ENCODE measurements at regions not wholly inside any gene's neighbourhood (a gene's known extent, or its start where the extent isn't known, plus 50 kb on each side); places are given as distances from the start of the nearest gene placed in this dataset.

DNA sequence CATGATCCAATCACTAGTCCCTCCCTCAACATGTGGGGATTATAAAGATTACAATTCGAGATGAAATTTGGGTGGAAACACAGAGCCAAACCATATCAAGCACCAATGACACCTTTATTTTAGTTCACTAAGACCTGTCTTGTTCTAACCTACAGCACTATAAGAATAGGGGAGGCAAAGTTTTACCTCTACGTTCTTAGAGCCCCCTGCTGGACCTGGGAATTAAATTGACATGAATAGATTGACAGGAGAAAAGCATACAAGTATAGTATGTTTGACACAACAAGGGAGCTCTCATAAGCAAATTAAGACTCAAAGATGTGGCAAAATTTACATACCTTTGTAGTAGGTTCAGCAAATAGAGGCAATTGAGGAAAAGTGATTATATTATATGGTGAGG lies 974.4 kb upstream of the ALCAM start:
- no peak overlapping the region for H3K4me3 ChIP-seq (ENCODE audit: low read length)
- H3K9ac ChIP-seq (ENCODE audit: low read length), result no peak overlapping the region
- no peak overlapping the region for H3K27ac ChIP-seq (ENCODE audit: low read depth, low read length)
- no peaks in the 10 kb centered on the region for H3K27me3 ChIP-seq (ENCODE audit: control insufficient read depth, insufficient read depth, low read length)
- no peaks in the 10 kb centered on the region for H3K36me3 ChIP-seq (ENCODE audit: control insufficient read depth, insufficient read depth, low read length)
- no peaks in the 10 kb centered on the region for H3K4me1 ChIP-seq (ENCODE audit: control insufficient read depth, insufficient read depth, low read length)

DNA sequence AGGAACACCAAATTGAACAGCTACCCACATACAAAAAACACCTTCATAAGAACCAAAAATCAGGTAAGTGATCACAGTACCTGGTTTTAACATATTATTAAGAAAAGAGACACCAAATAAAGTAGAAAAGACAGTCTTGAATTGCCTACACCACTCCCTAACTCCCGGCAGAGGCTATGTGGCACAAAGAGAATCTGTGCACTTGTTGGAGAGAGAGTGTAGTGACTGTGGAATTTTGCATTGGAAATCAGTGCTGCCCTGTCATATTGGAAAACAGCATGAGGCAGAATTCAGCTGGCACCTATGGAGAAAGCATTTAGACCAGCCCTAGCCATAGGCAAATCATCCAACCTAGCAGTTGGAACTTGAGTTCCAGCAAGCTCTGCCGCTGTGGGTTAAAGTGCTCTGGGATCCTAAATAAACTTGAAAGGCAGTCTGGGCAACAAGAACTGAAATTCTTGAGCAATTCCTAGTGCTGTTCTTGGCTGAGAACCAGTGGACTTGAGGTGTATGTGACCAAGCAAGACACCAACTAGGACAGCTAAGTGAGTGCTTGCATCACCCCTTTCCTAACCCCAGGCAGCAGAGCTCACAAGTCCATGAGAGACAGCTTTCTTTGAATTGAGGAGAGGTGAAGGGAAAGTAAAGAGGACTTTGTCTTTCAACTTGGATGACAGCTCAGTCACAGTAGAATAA lies 969.6 kb upstream of the ALCAM start:
- H3K9ac ChIP-seq (ENCODE audit: low read length), result no peak overlapping the region
- no peaks in the 10 kb centered on the region for H3K36me3 ChIP-seq (ENCODE audit: control insufficient read depth, insufficient read depth, low read length)
- H3K27me3 ChIP-seq (ENCODE audit: control insufficient read depth, insufficient read depth, low read length), result no peaks in the 10 kb centered on the region
- H3K4me3 ChIP-seq (ENCODE audit: low read length), result no peak overlapping the region
- H3K4me1 ChIP-seq (ENCODE audit: control insufficient read depth, insufficient read depth, low read length), result no peaks in the 10 kb centered on the region
- H3K27ac ChIP-seq (ENCODE audit: low read depth, low read length), result no peak overlapping the region

DNA sequence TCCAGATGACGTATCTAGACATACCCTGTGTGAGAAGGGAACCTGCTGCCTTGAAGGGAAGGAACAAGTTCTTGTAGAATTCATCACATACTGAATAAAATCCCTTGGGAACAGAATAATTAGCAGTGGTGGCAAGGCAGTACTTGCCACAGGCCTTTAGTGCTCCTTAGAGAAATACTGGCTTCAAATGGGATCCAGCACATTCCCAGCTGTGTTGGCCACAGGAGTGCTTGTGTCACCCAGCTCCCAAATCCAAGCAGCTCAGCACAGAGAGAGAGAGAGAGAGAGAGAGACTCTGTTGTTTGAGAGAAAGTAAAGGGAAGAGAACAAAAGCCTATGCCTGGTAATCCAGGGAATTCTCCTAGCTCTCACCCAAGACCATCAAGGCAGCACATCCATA lies 969.0 kb upstream of the ALCAM start:
- H3K9ac ChIP-seq (ENCODE audit: low read length), result no peak overlapping the region
- no peaks in the 10 kb centered on the region for H3K36me3 ChIP-seq (ENCODE audit: control insufficient read depth, insufficient read depth, low read length)
- no peak overlapping the region for H3K4me3 ChIP-seq (ENCODE audit: low read length)
- H3K27ac ChIP-seq (ENCODE audit: low read depth, low read length), result no peak overlapping the region
- no peaks in the 10 kb centered on the region for H3K4me1 ChIP-seq (ENCODE audit: control insufficient read depth, insufficient read depth, low read length)
- H3K27me3 ChIP-seq (ENCODE audit: control insufficient read depth, insufficient read depth, low read length), result no peaks in the 10 kb centered on the region

DNA sequence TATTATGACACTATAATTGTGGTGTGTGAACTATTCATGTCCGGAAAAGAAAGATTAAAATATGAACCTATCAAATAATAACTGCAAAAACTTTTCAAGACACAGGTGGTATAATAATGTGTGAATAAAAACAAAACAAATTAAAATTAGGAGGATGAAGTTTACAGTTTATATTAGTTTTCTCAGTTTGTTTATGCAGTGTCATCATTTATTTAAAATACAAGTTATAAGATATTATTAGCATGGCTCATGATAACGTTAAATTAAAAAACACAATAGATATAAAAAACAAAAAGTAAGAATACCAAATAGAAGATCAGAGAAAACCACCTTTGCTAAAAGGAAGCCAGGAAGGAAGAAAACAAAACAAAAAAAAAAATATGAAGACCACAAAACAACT lies 963.8 kb upstream of the ALCAM start:
- Histone ChIP-seq H3K36me3 (ENCODE audit: control insufficient read depth, insufficient read depth, low read length) (no peaks in the 10 kb centered on the region), H3K27me3 (ENCODE audit: control insufficient read depth, insufficient read depth, low read length) (no peaks in the 10 kb centered on the region), H3K9ac (ENCODE audit: low read length) (no peak overlapping the region), H3K4me3 (ENCODE audit: low read length) (no peak overlapping the region), H3K27ac (ENCODE audit: low read depth, low read length) (no peak overlapping the region), H3K4me1 (ENCODE audit: control insufficient read depth, insufficient read depth, low read length) (no peaks in the 10 kb centered on the region)

DNA sequence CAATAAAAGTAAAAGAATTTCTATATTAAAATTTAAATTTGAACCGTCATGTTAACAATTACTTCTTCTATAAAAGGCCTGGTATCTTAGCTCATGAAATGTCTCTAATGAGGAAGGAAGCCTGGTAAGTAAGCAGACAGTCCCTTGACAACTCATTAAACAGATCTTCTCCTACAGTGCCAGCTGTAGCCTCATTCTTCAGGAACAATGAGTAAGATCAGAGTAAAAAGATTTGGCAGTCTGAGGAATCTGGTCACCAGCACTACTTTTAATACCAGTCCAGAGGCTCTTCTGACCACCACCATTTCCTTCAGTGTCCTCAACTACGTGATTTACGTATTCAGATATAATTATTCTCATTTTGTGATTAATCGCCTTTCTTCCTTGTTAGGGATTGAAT lies 955.0 kb upstream of the ALCAM start:
- Histone ChIP-seq H3K36me3 (ENCODE audit: control insufficient read depth, insufficient read depth, low read length) (no peaks in the 10 kb centered on the region), H3K4me3 (ENCODE audit: low read length) (no peak overlapping the region), H3K27ac (ENCODE audit: low read depth, low read length) (no peak overlapping the region), H3K9ac (ENCODE audit: low read length) (no peak overlapping the region), H3K4me1 (ENCODE audit: control insufficient read depth, insufficient read depth, low read length) (no peaks in the 10 kb centered on the region), H3K27me3 (ENCODE audit: control insufficient read depth, insufficient read depth, low read length) (no peaks in the 10 kb centered on the region)

DNA sequence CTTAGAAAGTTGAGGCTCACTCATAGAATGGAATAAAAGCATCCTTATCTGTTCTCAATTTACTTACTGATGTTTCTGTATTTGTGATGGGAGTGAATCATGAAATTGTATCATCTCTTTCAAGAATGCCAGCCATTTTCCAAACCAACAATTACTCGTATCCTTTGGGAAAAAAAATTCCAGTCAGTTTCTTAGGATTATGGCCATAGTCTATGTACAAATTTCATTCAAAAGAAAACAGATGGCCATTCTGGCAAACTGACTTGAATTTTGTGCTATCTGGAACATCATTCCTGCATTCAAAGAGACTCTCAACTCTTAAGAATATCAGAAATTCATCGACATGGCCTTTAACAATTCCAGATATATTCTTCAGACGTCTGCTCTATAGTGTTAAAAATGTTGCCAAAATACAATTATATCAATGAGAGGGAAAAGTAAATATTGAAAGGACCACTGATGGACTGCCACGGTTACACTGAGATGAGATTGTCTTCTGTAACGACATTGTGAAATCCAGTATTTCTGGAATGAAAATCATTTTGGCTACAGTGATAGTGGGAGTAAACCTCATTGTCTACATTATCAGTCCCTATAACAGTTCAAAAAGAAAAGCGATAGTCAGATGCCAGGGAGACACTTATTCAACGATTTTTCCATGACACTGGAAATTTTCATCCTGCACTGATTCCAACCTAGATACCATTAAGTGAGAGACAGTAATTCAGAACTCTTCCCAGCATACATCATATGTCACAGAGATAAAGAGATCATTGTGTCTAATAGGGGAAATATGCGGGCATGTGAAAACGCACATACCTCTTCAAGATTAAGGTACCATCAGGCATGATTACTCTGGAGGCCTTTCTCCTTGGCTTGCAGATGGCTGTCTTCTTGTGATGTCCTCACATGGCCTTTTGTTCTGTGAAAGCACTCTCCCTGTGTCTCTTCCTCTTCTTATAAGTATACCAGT lies 953.8 kb upstream of the ALCAM start:
- H3K27me3 ChIP-seq (ENCODE audit: control insufficient read depth, insufficient read depth, low read length), result no peaks in the 10 kb centered on the region
- no peak overlapping the region for H3K4me3 ChIP-seq (ENCODE audit: low read length)
- no peaks in the 10 kb centered on the region for H3K36me3 ChIP-seq (ENCODE audit: control insufficient read depth, insufficient read depth, low read length)
- H3K9ac ChIP-seq (ENCODE audit: low read length), result no peak overlapping the region
- no peak overlapping the region for H3K27ac ChIP-seq (ENCODE audit: low read depth, low read length)
- no peaks in the 10 kb centered on the region for H3K4me1 ChIP-seq (ENCODE audit: control insufficient read depth, insufficient read depth, low read length)

DNA sequence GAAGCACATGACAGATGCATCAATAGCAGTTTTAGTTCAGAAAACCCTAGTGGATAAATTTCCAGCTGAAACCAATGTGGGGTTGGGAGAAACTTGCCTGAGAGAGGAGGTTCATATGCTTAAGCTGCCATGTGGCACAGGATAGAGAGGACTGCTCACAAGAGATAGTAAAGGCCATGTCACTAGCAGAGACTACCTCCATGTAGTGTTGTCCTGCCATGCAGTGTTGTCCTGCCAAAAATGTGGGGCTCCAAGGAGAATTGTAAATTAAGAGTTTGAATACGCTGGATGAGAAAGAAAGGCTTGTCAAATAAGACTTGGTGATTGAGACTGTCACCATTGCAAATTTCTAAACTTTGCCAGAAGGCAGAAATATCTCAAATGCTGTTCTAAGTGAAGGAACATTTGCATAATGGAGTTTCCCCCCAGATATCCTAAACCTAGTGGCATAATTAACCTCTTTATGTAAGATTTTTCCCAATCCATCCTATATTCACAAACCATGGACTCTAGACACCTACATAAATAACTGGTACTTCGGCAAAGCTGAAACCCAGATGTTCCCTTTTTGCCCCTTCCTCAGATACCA lies 938.3 kb upstream of the ALCAM start:
- Histone ChIP-seq H3K27me3 (ENCODE audit: control insufficient read depth, insufficient read depth, low read length) (no peaks in the 10 kb centered on the region), H3K4me3 (ENCODE audit: low read length) (no peak overlapping the region), H3K9ac (ENCODE audit: low read length) (no peak overlapping the region), H3K36me3 (ENCODE audit: control insufficient read depth, insufficient read depth, low read length) (no peaks in the 10 kb centered on the region), H3K27ac (ENCODE audit: low read depth, low read length) (no peak overlapping the region), H3K4me1 (ENCODE audit: control insufficient read depth, insufficient read depth, low read length) (no peaks in the 10 kb centered on the region)

DNA sequence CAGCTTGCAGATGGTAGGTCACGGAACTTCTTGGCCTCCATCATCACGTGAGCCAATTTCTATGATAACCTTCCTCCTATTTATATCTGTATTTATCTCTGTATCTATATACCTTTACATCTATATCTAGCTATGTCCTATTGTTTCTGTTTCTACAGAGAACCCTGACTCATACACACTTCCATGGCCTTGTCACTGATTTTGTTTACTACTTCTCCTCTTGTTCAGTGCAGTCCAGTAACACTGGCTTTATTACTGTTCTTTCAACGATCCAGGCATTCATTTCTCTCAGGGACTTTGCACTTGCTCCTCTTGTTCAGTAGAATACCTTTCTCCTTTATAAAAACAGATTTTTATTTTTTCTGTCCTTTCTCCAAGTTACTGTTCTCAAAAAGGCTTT lies 937.0 kb upstream of the ALCAM start:
- no peak overlapping the region for H3K9ac ChIP-seq (ENCODE audit: low read length)
- no peaks in the 10 kb centered on the region for H3K4me1 ChIP-seq (ENCODE audit: control insufficient read depth, insufficient read depth, low read length)
- H3K27me3 ChIP-seq (ENCODE audit: control insufficient read depth, insufficient read depth, low read length), result no peaks in the 10 kb centered on the region

DNA sequence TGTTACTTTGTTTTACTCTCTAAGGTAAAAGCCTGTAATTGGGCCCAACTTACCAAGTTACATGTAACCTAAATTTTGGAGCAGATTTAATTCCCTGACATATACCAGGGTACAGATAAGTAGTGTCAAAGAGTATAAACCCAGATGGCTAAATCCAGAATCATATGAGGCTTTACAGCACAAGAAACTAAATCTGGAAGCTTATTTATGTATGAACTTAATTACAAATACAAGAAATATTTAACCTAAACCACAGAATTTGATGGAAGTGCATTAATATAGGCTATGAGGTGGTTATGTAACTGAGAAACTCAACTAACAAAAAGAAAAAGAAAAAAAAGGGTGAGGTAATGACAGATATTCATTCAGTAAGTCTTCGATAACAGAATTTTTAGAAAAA lies 930.2 kb upstream of the ALCAM start:
- Histone ChIP-seq H3K36me3 (ENCODE audit: control insufficient read depth, insufficient read depth, low read length) (no peaks in the 10 kb centered on the region), H3K27ac (ENCODE audit: low read depth, low read length) (no peak overlapping the region), H3K27me3 (ENCODE audit: control insufficient read depth, insufficient read depth, low read length) (no peaks in the 10 kb centered on the region), H3K4me3 (ENCODE audit: low read length) (no peak overlapping the region), H3K4me1 (ENCODE audit: control insufficient read depth, insufficient read depth, low read length) (no peaks in the 10 kb centered on the region), H3K9ac (ENCODE audit: low read length) (no peak overlapping the region)

More for the DNA sequence above, 937.0 kb upstream of the ALCAM start:
- H3K4me3 ChIP-seq (ENCODE audit: low read length), result no peak overlapping the region
- no peak overlapping the region for H3K27ac ChIP-seq (ENCODE audit: low read depth, low read length)
- no peaks in the 10 kb centered on the region for H3K36me3 ChIP-seq (ENCODE audit: control insufficient read depth, insufficient read depth, low read length)

DNA sequence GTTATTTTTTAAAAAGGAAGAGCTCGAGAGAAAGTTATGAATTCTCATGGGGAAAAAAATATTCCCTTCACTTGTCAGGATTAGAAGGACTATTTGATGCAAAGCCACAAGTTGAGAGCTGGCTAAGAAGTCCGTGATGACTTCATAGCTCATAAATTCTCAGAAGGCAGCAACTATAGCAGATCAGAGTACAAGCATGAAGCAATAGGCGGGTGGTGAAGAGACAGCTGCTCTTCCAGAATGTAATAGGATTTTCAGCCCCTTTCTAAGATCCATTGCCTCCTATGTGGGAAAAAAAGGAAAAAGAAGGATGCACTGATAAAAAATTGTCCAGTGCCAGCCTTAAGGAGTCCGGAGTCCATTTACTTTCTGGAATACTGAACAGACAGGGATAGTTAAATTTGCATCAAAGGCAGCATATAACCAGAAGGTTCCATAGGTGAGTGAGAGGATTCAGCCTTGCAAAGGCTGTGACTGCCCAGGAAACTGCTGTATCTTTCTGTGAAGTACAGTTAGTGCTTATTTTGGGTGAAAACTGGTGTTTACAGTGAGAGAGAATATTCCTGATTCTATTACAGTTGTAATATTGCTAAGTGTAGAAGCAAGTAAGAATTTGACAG lies 929.5 kb upstream of the ALCAM start:
- H3K27me3 ChIP-seq (ENCODE audit: control insufficient read depth, insufficient read depth, low read length), result no peaks in the 10 kb centered on the region
- no peaks in the 10 kb centered on the region for H3K36me3 ChIP-seq (ENCODE audit: control insufficient read depth, insufficient read depth, low read length)
- no peak overlapping the region for H3K9ac ChIP-seq (ENCODE audit: low read length)
- H3K4me3 ChIP-seq (ENCODE audit: low read length), result no peak overlapping the region
- no peaks in the 10 kb centered on the region for H3K4me1 ChIP-seq (ENCODE audit: control insufficient read depth, insufficient read depth, low read length)
- peak overlapping the region; percentile 36 for H3K27ac ChIP-seq (ENCODE audit: low read depth, low read length)

DNA sequence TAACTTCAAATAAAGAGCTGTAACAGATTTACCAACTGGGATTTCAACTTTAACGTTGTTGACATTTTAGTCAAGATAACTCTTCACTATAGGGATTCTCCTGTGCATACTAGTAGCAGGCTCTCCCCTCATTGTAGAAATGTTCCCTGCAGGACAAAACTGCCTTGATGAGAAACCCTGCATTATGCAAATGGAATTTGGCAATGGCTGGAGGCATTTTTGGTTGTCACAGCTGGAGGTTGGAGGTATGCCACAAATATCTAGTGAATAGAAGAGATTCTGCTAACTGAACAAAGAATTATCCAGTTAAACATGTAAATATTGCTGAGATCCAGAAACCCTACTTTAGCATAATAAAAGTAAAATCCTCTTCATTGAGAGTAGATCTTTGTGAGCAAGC lies 928.8 kb upstream of the ALCAM start:
- Histone ChIP-seq H3K9ac (ENCODE audit: low read length) (no peak overlapping the region), H3K27ac (ENCODE audit: low read depth, low read length) (no peak overlapping the region), H3K4me1 (ENCODE audit: control insufficient read depth, insufficient read depth, low read length) (no peaks in the 10 kb centered on the region), H3K27me3 (ENCODE audit: control insufficient read depth, insufficient read depth, low read length) (no peaks in the 10 kb centered on the region), H3K4me3 (ENCODE audit: low read length) (no peak overlapping the region), H3K36me3 (ENCODE audit: control insufficient read depth, insufficient read depth, low read length) (no peaks in the 10 kb centered on the region)

DNA sequence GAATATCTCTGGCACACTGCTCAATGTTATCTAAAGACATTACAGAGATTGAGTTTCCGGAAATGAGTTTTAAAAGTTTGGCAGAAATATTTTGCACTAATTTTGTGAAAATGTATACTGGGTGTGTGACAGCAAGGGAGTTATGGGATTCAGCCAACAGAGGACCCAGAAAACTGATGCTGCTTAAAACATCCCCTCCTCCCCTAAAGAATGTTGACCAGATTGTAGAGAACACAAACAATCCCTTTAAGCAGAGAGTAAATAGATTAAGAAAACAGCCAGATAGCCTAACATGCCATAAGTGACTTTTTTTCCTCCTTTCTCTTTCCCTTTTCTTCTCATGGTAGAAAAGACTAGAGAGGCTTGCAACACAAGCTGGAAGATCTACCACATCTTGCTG lies 928.0 kb upstream of the ALCAM start:
- Histone ChIP-seq H3K36me3 (ENCODE audit: control insufficient read depth, insufficient read depth, low read length) (no peaks in the 10 kb centered on the region), H3K27ac (ENCODE audit: low read depth, low read length) (no peak overlapping the region), H3K27me3 (ENCODE audit: control insufficient read depth, insufficient read depth, low read length) (no peaks in the 10 kb centered on the region), H3K4me3 (ENCODE audit: low read length) (no peak overlapping the region), H3K9ac (ENCODE audit: low read length) (no peak overlapping the region), H3K4me1 (ENCODE audit: control insufficient read depth, insufficient read depth, low read length) (no peaks in the 10 kb centered on the region)

Measured in rectal smooth muscle tissue (tissue), 1 donor.